ENCODE measurements at regions not wholly inside any gene's neighbourhood (a gene's known extent, or its start where the extent isn't known, plus 50 kb on each side); places are given as distances from the start of the nearest gene placed in this dataset.

- Histone ChIP-seq H3K36me3 (ENCODE audit: control insufficient read depth in 2 of 2, insufficient read depth in 2 of 2, low read length in 1 of 2) (no peaks in the 10 kb centered on the region), H3K27me3 (ENCODE audit: control insufficient read depth in 2 of 2, insufficient read depth in 1 of 2, low read length in 1 of 2) (peaks cover 0 to 4% of the 10 kb centered on the region in 2 donors), H3K4me3 (ENCODE audit: low read length in 2 of 2) (no peak overlapping the region), H3K9me3 (ENCODE audit: control insufficient read depth in 2 of 2, insufficient read depth in 1 of 2, low read length in 1 of 2) (no peaks in the 10 kb centered on the region), H3K4me1 (ENCODE audit: control insufficient read depth in 2 of 2, insufficient read depth in 2 of 2, low read length in 2 of 2) (no peaks in the 10 kb centered on the region), H3K27ac (ENCODE audit: low read depth in 1 of 2, low read length in 1 of 2) (no peak overlapping the region)
- WGBS: 88% methylated on average over 8 of the region's 8 CpGs
- no peak for DNase-seq (ENCODE audit: low read depth in 6 of 9, low spot score in 9 of 9)
These were observed 122.3 kb upstream of the PMEPA1 start for GRCh38 chr20:57831993-57832585.

GRCh38 chr20:57831326-57831992, 121.6 kb upstream of the PMEPA1 start:
- 94% methylated on average over 9 of the region's 9 CpGs for WGBS
- H3K27me3 ChIP-seq (ENCODE audit: control insufficient read depth in 2 of 2, insufficient read depth in 1 of 2, low read length in 1 of 2): peaks cover 0 to 2% of the 10 kb centered on the region in 2 donors

GRCh38 chr20:57830515-57830895, 120.7 kb upstream of the PMEPA1 start:
- 94% methylated on average over 12 of the region's 12 CpGs for WGBS
- no peak for DNase-seq (ENCODE audit: low read depth in 6 of 9, low spot score in 9 of 9)
- H3K36me3 ChIP-seq (ENCODE audit: control insufficient read depth in 2 of 2, insufficient read depth in 2 of 2, low read length in 1 of 2): no peaks in the 10 kb centered on the region
- H3K9me3 ChIP-seq (ENCODE audit: control insufficient read depth in 2 of 2, insufficient read depth in 1 of 2, low read length in 1 of 2): no peaks in the 10 kb centered on the region
- H3K4me1 ChIP-seq (ENCODE audit: control insufficient read depth in 2 of 2, insufficient read depth in 2 of 2, low read length in 2 of 2): no peaks in the 10 kb centered on the region
- no peaks in the 10 kb centered on the region for H3K27me3 ChIP-seq (ENCODE audit: control insufficient read depth in 2 of 2, insufficient read depth in 1 of 2, low read length in 1 of 2)
- H3K4me3 ChIP-seq (ENCODE audit: low read length in 2 of 2): no peak overlapping the region
- H3K27ac ChIP-seq (ENCODE audit: low read depth in 1 of 2, low read length in 1 of 2): no peak overlapping the region

More at GRCh38 chr20:57831326-57831992, 121.6 kb upstream of the PMEPA1 start:
- DNase-seq (ENCODE audit: low read depth in 6 of 9, low spot score in 9 of 9): no peak
- no peaks in the 10 kb centered on the region for H3K4me1 ChIP-seq (ENCODE audit: control insufficient read depth in 2 of 2, insufficient read depth in 2 of 2, low read length in 2 of 2)
- no peaks in the 10 kb centered on the region for H3K36me3 ChIP-seq (ENCODE audit: control insufficient read depth in 2 of 2, insufficient read depth in 2 of 2, low read length in 1 of 2)
- H3K27ac ChIP-seq (ENCODE audit: low read depth in 1 of 2, low read length in 1 of 2): no peak overlapping the region
- no peak overlapping the region for H3K4me3 ChIP-seq (ENCODE audit: low read length in 2 of 2)
- no peaks in the 10 kb centered on the region for H3K9me3 ChIP-seq (ENCODE audit: control insufficient read depth in 2 of 2, insufficient read depth in 1 of 2, low read length in 1 of 2)

GRCh38 chr20:57829805-57830514, 120.1 kb upstream of the PMEPA1 start:
- H3K36me3 ChIP-seq (ENCODE audit: control insufficient read depth in 2 of 2, insufficient read depth in 2 of 2, low read length in 1 of 2): no peaks in the 10 kb centered on the region
- 95% methylated on average over 9 of the region's 9 CpGs for WGBS
- no peaks in the 10 kb centered on the region for H3K4me1 ChIP-seq (ENCODE audit: control insufficient read depth in 2 of 2, insufficient read depth in 2 of 2, low read length in 2 of 2)
- H3K9me3 ChIP-seq (ENCODE audit: control insufficient read depth in 2 of 2, insufficient read depth in 1 of 2, low read length in 1 of 2): no peaks in the 10 kb centered on the region
- no peaks in the 10 kb centered on the region for H3K27me3 ChIP-seq (ENCODE audit: control insufficient read depth in 2 of 2, insufficient read depth in 1 of 2, low read length in 1 of 2)
- H3K4me3 ChIP-seq (ENCODE audit: low read length in 2 of 2): no peak overlapping the region
- no peak overlapping the region for H3K27ac ChIP-seq (ENCODE audit: low read depth in 1 of 2, low read length in 1 of 2)
- no peak for DNase-seq (ENCODE audit: low read depth in 6 of 9, low spot score in 9 of 9)

- H3K27ac ChIP-seq (ENCODE audit: low read depth in 1 of 2, low read length in 1 of 2): no peak overlapping the region
- no peaks in the 10 kb centered on the region for H3K36me3 ChIP-seq (ENCODE audit: control insufficient read depth in 2 of 2, insufficient read depth in 2 of 2, low read length in 1 of 2)
- whole genome bisulfite sequencing: 93% methylated on average over 6 of the region's 6 CpGs
- no peak overlapping the region for H3K4me3 ChIP-seq (ENCODE audit: low read length in 2 of 2)
- H3K27me3 ChIP-seq (ENCODE audit: control insufficient read depth in 2 of 2, insufficient read depth in 1 of 2, low read length in 1 of 2): no peaks in the 10 kb centered on the region
- H3K4me1 ChIP-seq (ENCODE audit: control insufficient read depth in 2 of 2, insufficient read depth in 2 of 2, low read length in 2 of 2): no peaks in the 10 kb centered on the region
- DNase-seq (ENCODE audit: low read depth in 6 of 9, low spot score in 9 of 9): no peak
- H3K9me3 ChIP-seq (ENCODE audit: control insufficient read depth in 2 of 2, insufficient read depth in 1 of 2, low read length in 1 of 2): no peaks in the 10 kb centered on the region
These were observed 119.5 kb upstream of the PMEPA1 start for GRCh38 chr20:57829336-57829735.

- no peaks in the 10 kb centered on the region for H3K27me3 ChIP-seq (ENCODE audit: control insufficient read depth in 2 of 2, insufficient read depth in 1 of 2, low read length in 1 of 2)
- no peaks in the 10 kb centered on the region for H3K36me3 ChIP-seq (ENCODE audit: control insufficient read depth in 2 of 2, insufficient read depth in 2 of 2, low read length in 1 of 2)
- H3K4me1 ChIP-seq (ENCODE audit: control insufficient read depth in 2 of 2, insufficient read depth in 2 of 2, low read length in 2 of 2): no peaks in the 10 kb centered on the region
- H3K4me3 ChIP-seq (ENCODE audit: low read length in 2 of 2): no peak overlapping the region
- no peak for DNase-seq (ENCODE audit: low read depth in 6 of 9, low spot score in 9 of 9)
- H3K9me3 ChIP-seq (ENCODE audit: control insufficient read depth in 2 of 2, insufficient read depth in 1 of 2, low read length in 1 of 2): no peaks in the 10 kb centered on the region
- H3K27ac ChIP-seq (ENCODE audit: low read depth in 1 of 2, low read length in 1 of 2): no peak overlapping the region
- 93% methylated on average over 10 of the region's 10 CpGs for WGBS
These were observed 118.9 kb upstream of the PMEPA1 start for GRCh38 chr20:57828696-57829095.

- no peak overlapping the region for H3K4me3 ChIP-seq (ENCODE audit: low read length in 2 of 2)
- no peak for DNase-seq (ENCODE audit: low read depth in 6 of 9, low spot score in 9 of 9)
- no peaks in the 10 kb centered on the region for H3K9me3 ChIP-seq (ENCODE audit: control insufficient read depth in 2 of 2, insufficient read depth in 1 of 2, low read length in 1 of 2)
- no peaks in the 10 kb centered on the region for H3K4me1 ChIP-seq (ENCODE audit: control insufficient read depth in 2 of 2, insufficient read depth in 2 of 2, low read length in 2 of 2)
- H3K36me3 ChIP-seq (ENCODE audit: control insufficient read depth in 2 of 2, insufficient read depth in 2 of 2, low read length in 1 of 2): no peaks in the 10 kb centered on the region
- WGBS: 87% methylated on average over 12 of the region's 12 CpGs
- H3K27me3 ChIP-seq (ENCODE audit: control insufficient read depth in 2 of 2, insufficient read depth in 1 of 2, low read length in 1 of 2): no peaks in the 10 kb centered on the region
- no peak overlapping the region for H3K27ac ChIP-seq (ENCODE audit: low read depth in 1 of 2, low read length in 1 of 2)
These were observed 117.0 kb upstream of the PMEPA1 start for GRCh38 chr20:57826666-57827287.

- no peak for DNase-seq (ENCODE audit: low read depth in 6 of 9, low spot score in 9 of 9)
- Histone ChIP-seq H3K27me3 (ENCODE audit: control insufficient read depth in 2 of 2, insufficient read depth in 1 of 2, low read length in 1 of 2) (no peaks in the 10 kb centered on the region), H3K36me3 (ENCODE audit: control insufficient read depth in 2 of 2, insufficient read depth in 2 of 2, low read length in 1 of 2) (no peaks in the 10 kb centered on the region), H3K4me3 (ENCODE audit: low read length in 2 of 2) (no peak overlapping the region), H3K27ac (ENCODE audit: low read depth in 1 of 2, low read length in 1 of 2) (no peak overlapping the region), H3K9me3 (ENCODE audit: control insufficient read depth in 2 of 2, insufficient read depth in 1 of 2, low read length in 1 of 2) (no peaks in the 10 kb centered on the region), H3K4me1 (ENCODE audit: control insufficient read depth in 2 of 2, insufficient read depth in 2 of 2, low read length in 2 of 2) (no peaks in the 10 kb centered on the region)
- WGBS: 93% methylated on average over 6 of the region's 6 CpGs
These were observed 115.1 kb upstream of the PMEPA1 start for GRCh38 chr20:57824909-57825308.

GRCh38 chr20:57821935-57822334, 112.1 kb upstream of the PMEPA1 start:
- H3K4me3 ChIP-seq (ENCODE audit: low read length in 2 of 2): no peak overlapping the region
- H3K27me3 ChIP-seq (ENCODE audit: control insufficient read depth in 2 of 2, insufficient read depth in 1 of 2, low read length in 1 of 2): no peaks in the 10 kb centered on the region
- no peaks in the 10 kb centered on the region for H3K4me1 ChIP-seq (ENCODE audit: control insufficient read depth in 2 of 2, insufficient read depth in 2 of 2, low read length in 2 of 2)
- no peaks in the 10 kb centered on the region for H3K36me3 ChIP-seq (ENCODE audit: control insufficient read depth in 2 of 2, insufficient read depth in 2 of 2, low read length in 1 of 2)
- H3K27ac ChIP-seq (ENCODE audit: low read depth in 1 of 2, low read length in 1 of 2): no peak overlapping the region
- WGBS: 86% methylated on average over 4 of the region's 4 CpGs
- DNase-seq (ENCODE audit: low read depth in 6 of 9, low spot score in 9 of 9): no peak
- no peaks in the 10 kb centered on the region for H3K9me3 ChIP-seq (ENCODE audit: control insufficient read depth in 2 of 2, insufficient read depth in 1 of 2, low read length in 1 of 2)

Data from thymus (tissue), 11 donors.